IMR-90 (cell line): ENCODE measurements at regions not wholly inside any gene's neighbourhood (a gene's known extent, or its start where the extent isn't known, plus 50 kb on each side); places are given as distances from the start of the nearest gene placed in this dataset.

ENCODE experiments used
- ATAC-seq: fragments of 200-7000 bp; cut with Tn5 transposase; 2 replicates; pipeline ENCODE4 v1.9.1; 2020; ENCODE audit warnings: low read depth, mild to moderate bottlenecking, moderate library complexity
- BruUV-seq: library from RNA; stranded (reverse); fragments of 400-500 nt; replicated peaks from 2 replicates; lab custom pipeline; 2021; lab: Mats Ljungman, UMichigan
- CTCF ChIA-PET: fragments of 300-600 bp; formaldehyde crosslinking; extraction: SDS; loops from one replicate; lab custom pipeline; 2021; ENCODE audit warnings: antibody characterized with exemption; lab: Yijun Ruan, JAX
- POLR2A ChIA-PET: fragments of 300-600 bp; sonication (Branson Sonifier 250); formaldehyde crosslinking; loops from one replicate; lab custom pipeline; 2022; ENCODE audit warnings: antibody characterized with exemption; ENCODE audit not compliant: unreplicated experiment; lab: Charles Lee
- DNase-seq: peaks from one replicate; pipeline ENCODE4 v3.0.0; 2013
- H2AFZ ChIP-seq: replicated peaks from 2 replicates; pipeline ENCODE3; 2013; ENCODE audit warnings: low read length, mild to moderate bottlenecking; ENCODE audit not compliant: poor library complexity
- H2AK5ac ChIP-seq: 2 replicates; pipeline ENCODE4 v1.6.1; 2013; ENCODE audit warnings: low read depth, low read length, inconsistent platforms
- H2AK9ac ChIP-seq: replicated peaks from 2 replicates; pipeline ENCODE3; 2013; ENCODE audit warnings: mild to moderate bottlenecking, low read depth, low read length, moderate library complexity; ENCODE audit not compliant: poor library complexity
- H2BK120ac ChIP-seq: 2 replicates; pipeline ENCODE4 v1.6.1; 2013; ENCODE audit warnings: low read depth, low read length, inconsistent platforms
- H2BK15ac ChIP-seq: 3 replicates; pipeline ENCODE4 v1.6.1; 2013; ENCODE audit warnings: low read depth, low read length, inconsistent platforms
- H2BK20ac ChIP-seq: 2 replicates; pipeline ENCODE4 v1.6.1; 2013; ENCODE audit warnings: low read depth, mild to moderate bottlenecking, inconsistent platforms, low read length, moderate library complexity
- H2BK5ac ChIP-seq: 2 replicates; pipeline ENCODE4 v1.6.1; 2013; ENCODE audit warnings: mild to moderate bottlenecking, low read depth, low read length, inconsistent platforms; ENCODE audit not compliant: poor library complexity, severe bottlenecking
- H3K14ac ChIP-seq: replicated peaks from 2 replicates; pipeline ENCODE4 v1.6.1; 2013; ENCODE audit warnings: low read depth, low read length, inconsistent platforms
- H3K18ac ChIP-seq: 2 replicates; pipeline ENCODE4 v1.6.1; 2013; ENCODE audit warnings: low read depth, low read length, control low read depth
- H3K23ac ChIP-seq: 2 replicates; pipeline ENCODE4 v1.6.1; 2013; ENCODE audit warnings: low read depth, low read length, inconsistent platforms
- H3K27ac ChIP-seq: 2 replicates; pipeline ENCODE4 v1.5.1; 2013; ENCODE audit warnings: mild to moderate bottlenecking, control low read depth, low read length; ENCODE audit not compliant: insufficient read depth
- H3K27me3 ChIP-seq: 2 replicates; pipeline ENCODE4 v1.6.1; 2013; ENCODE audit warnings: low read length; ENCODE audit not compliant: control insufficient read depth, insufficient read depth
- H3K36me3 ChIP-seq: 2 replicates; pipeline ENCODE4 v1.6.1; 2013; ENCODE audit warnings: low read length, mixed read lengths; ENCODE audit not compliant: control insufficient read depth, insufficient read depth
- H3K4ac ChIP-seq: 2 replicates; pipeline ENCODE4 v1.6.1; 2013; ENCODE audit warnings: low read depth, low read length, inconsistent platforms
- H3K4me1 ChIP-seq: 2 replicates; pipeline ENCODE4 v1.6.1; 2013; ENCODE audit warnings: low read length, mixed read lengths; ENCODE audit not compliant: control insufficient read depth, insufficient read depth
- H3K4me2 ChIP-seq: 2 replicates; pipeline ENCODE4 v1.6.1; 2013; ENCODE audit warnings: low read depth, mild to moderate bottlenecking, control low read depth, low read length, moderate library complexity
- H3K4me3 ChIP-seq: 2 replicates; pipeline ENCODE4 v1.5.1; 2013; ENCODE audit warnings: low read depth, mild to moderate bottlenecking, control low read depth, low read length, moderate library complexity; ENCODE audit not compliant: insufficient read depth
- H3K56ac ChIP-seq: 2 replicates; pipeline ENCODE4 v1.6.1; 2013; ENCODE audit warnings: low read length, inconsistent platforms; ENCODE audit not compliant: insufficient read depth; ENCODE audit errors: extremely low read depth
- H3K79me1 ChIP-seq, 2 experiments: 2 replicates each; pipeline ENCODE4 v1.6.1; 2013; ENCODE audit warnings: low read length in 2 of 2, inconsistent platforms in 1 of 2, low read depth in 1 of 2
- H3K9ac ChIP-seq: 2 replicates; pipeline ENCODE4 v1.6.1; 2013; ENCODE audit warnings: low read depth, low read length, control low read depth
- H3K9me1 ChIP-seq: 2 replicates; pipeline ENCODE4 v1.6.1; 2013; ENCODE audit warnings: low read length, inconsistent platforms; ENCODE audit not compliant: insufficient read depth
- H3K9me3 ChIP-seq: 2 replicates; pipeline ENCODE4 v1.6.1; 2013; ENCODE audit warnings: low read length; ENCODE audit not compliant: control insufficient read depth, insufficient read depth
- H4K20me1 ChIP-seq: 2 replicates; pipeline ENCODE4 v1.6.1; 2013; ENCODE audit warnings: low read length, inconsistent platforms; ENCODE audit not compliant: insufficient read depth
- H4K5ac ChIP-seq: 2 replicates; pipeline ENCODE4 v1.6.1; 2013; ENCODE audit warnings: mild to moderate bottlenecking, low read depth, low read length, control low read depth
- H4K8ac ChIP-seq, 2 experiments: 2 replicates each; pipeline ENCODE4 v1.6.1; 2013; ENCODE audit warnings: low read depth in 2 of 2, low read length in 2 of 2, control low read depth in 1 of 2, inconsistent platforms in 1 of 2
- H4K91ac ChIP-seq: 2 replicates; pipeline ENCODE4 v1.6.1; 2013; ENCODE audit warnings: low read depth, low read length, inconsistent platforms; ENCODE audit not compliant: insufficient read depth
- BHLHE40 ChIP-seq: fragments of 150-350 bp; IDR thresholded peaks from 2 replicates; pipeline ENCODE4 v1.6.1; 2016; ENCODE audit warnings: mild to moderate bottlenecking, low read depth, low read length
- CHD1 ChIP-seq: IDR thresholded peaks from 2 replicates; pipeline ENCODE4 v1.6.1; 2012; ENCODE audit warnings: low read depth, low read length, improper control_type of control experiment
- FOS ChIP-seq: fragments of 150-350 bp; IDR thresholded peaks from 2 replicates; pipeline ENCODE4 v1.6.1; 2016; ENCODE audit warnings: low read depth, low read length
- MAZ ChIP-seq: IDR thresholded peaks from 2 replicates; pipeline ENCODE4 v1.6.1; 2012; ENCODE audit warnings: low read depth, mild to moderate bottlenecking, low read length, improper control_type of control experiment, moderate library complexity, borderline replicate concordance
- RAD21 ChIP-seq: IDR thresholded peaks from 2 replicates; pipeline ENCODE4 v1.6.1; 2012; ENCODE audit warnings: low read length, improper control_type of control experiment
- RCOR1 ChIP-seq: IDR thresholded peaks from 2 replicates; pipeline ENCODE4 v1.6.1; 2012; ENCODE audit warnings: mild to moderate bottlenecking, low read length, improper control_type of control experiment; ENCODE audit not compliant: insufficient replicate concordance
- RFX5 ChIP-seq: IDR thresholded peaks from 2 replicates; pipeline ENCODE4 v1.8.0; 2012; ENCODE audit warnings: low read depth, mild to moderate bottlenecking, low read length, moderate library complexity
- SMC3 ChIP-seq: fragments of 150-350 bp; IDR thresholded peaks from 2 replicates; pipeline ENCODE4 v1.6.1; 2016; ENCODE audit warnings: low read depth, mild to moderate bottlenecking, antibody characterized with exemption, low read length, moderate library complexity
- WGBS, 2 experiments: methylation state at CpG; one replicate each; pipeline versions ENCODE4 v1.1.5 to v1.1.7; 2013; ENCODE audit warnings: missing lambda C conversion rate in 2 of 2; ENCODE audit not compliant: insufficient read length in 1 of 2; ENCODE audit errors: extremely low coverage in 2 of 2; 5-methylcytosine and 5-hydroxymethylcytosine counted together
- dilution Hi-C: fragments of 300-500 bp; cut with HindIII; formaldehyde crosslinking; loops from one replicate; pipeline ENCODE4 v1.14.3; 2018; ENCODE audit warnings: low sequenced_read_pairs; ENCODE audit not compliant: unreplicated experiment
- in situ Hi-C: fragments of 300-500 bp; cut with MboI; formaldehyde crosslinking; loops from 3 replicates; pipeline ENCODE4 v1.14.3; 2019; ENCODE audit warnings: low sequenced_read_pairs, inconsistent platforms, mixed read lengths
- intact Hi-C: fragments of 100-400 bp; cut with micrococcal nuclease; formaldehyde crosslinking; loops from 2 replicates; pipeline ENCODE4 v1.10.0; 2022
- TF ChIP-seq, protein P1 (sequence below): fragments of 150-350 bp; IDR thresholded peaks from 2 replicates; pipeline ENCODE4 v1.6.1; 2017; ENCODE audit warnings: mild to moderate bottlenecking, antibody characterized with exemption, low read length, low read depth
- TF ChIP-seq, protein P2 (sequence below): fragments of 150-350 bp; IDR thresholded peaks from 2 replicates; pipeline ENCODE4 v1.6.1; 2016; ENCODE audit warnings: low read depth, mild to moderate bottlenecking, low read length, moderate library complexity, borderline replicate concordance
- TF ChIP-seq, protein P3 (sequence below): conservative IDR thresholded peaks from 2 replicates; pipeline ENCODE4 v1.5.1; 2012; ENCODE audit warnings: mild to moderate bottlenecking, low read depth, low read length, improper control_type of control experiment

DNA sequence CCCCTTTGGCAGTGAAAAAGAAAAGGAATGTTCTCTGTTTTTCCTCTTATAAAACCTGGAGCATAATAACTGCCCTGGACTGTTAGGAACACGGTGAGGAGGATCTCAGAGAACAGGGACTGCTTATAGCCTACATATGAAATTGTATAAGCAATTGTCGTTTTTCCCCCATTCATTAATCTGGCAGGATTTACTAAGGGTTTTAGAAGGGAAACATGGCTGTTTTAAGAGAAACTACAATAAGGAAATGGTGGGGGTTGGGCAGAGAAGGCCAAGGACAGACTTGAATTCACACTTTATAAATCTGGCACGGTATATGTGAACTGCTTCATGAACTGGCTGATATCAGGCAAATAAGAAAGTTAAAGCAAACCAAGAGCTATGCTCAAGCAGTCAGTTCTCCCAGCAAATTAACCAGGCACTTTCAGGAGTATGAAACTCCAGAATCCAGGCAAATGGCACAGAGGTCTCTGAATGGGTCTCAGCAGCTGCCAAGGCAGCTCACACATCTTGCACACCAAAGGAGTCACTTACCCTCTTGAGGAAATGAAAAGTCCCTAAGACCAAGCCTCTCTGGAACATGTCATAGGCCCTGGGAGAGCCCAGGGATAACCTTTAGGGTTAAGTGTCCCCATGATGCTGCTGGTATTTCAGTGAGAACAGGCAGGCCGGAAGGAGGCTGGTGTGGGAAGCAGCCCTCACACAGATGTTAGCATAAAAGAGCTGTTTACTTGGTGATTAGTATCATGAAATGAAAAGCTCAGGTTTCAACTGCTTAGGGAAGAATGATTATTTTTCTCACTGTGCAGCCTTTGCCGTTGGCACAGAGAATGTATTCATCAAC is 260.5 kb upstream of the MARCKS start (continued):
- TF ChIP-seq, protein P1, sequence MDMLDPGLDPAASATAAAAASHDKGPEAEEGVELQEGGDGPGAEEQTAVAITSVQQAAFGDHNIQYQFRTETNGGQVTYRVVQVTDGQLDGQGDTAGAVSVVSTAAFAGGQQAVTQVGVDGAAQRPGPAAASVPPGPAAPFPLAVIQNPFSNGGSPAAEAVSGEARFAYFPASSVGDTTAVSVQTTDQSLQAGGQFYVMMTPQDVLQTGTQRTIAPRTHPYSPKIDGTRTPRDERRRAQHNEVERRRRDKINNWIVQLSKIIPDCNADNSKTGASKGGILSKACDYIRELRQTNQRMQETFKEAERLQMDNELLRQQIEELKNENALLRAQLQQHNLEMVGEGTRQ = no peak
- no peak for TF ChIP-seq FOS

DNA sequence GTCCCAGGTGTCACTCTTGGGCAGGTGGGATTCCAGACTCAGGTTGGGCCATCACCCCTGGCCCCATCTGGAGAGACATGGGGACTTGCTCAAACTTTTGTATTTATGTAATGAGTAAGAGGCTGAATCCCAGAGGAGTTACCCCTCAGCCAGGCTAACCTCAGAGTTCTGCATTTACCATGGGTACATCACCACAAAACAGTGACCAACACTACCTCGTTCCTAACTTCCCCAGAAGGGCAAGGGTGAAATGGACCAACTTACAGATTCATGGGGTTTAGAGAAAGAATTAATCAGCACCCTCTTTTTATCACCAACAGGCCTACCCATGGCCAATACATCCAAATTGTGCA is 259.9 kb upstream of the MARCKS start:
- no peak overlapping the region for H2AK9ac ChIP-seq
- H3K27ac ChIP-seq = no peak overlapping the region
- no peak overlapping the region for H3K9ac ChIP-seq
- WGBS, 2 experiments = no CpG with 5 or more reads among the region's 1 CpG
- no peaks in the 10 kb centered on the region for H3K9me1 ChIP-seq
- dilution Hi-C loops (no loop called here), intact Hi-C loops (loop anchor here (5.0 kb wide), 1 partner anchor 260 kb away; the partner anchor contains the start of gene MARCKS), in situ Hi-C loops (no loop called here)
- H2AK5ac ChIP-seq = no peak overlapping the region
- ATAC-seq (peak; percentile 13; the same call in 1 of the 2 replicates), DNase-seq (peak; percentile 63)
- H4K5ac ChIP-seq = no peak overlapping the region
- no peak overlapping the region for H2BK15ac ChIP-seq
- TF ChIP-seq CHD1 = no peak
- no peak for TF ChIP-seq BHLHE40
- TF ChIP-seq SMC3 = no peak
- TF ChIP-seq RCOR1 = no peak
- TF ChIP-seq RFX5 = no peak
- TF ChIP-seq, protein P2, sequence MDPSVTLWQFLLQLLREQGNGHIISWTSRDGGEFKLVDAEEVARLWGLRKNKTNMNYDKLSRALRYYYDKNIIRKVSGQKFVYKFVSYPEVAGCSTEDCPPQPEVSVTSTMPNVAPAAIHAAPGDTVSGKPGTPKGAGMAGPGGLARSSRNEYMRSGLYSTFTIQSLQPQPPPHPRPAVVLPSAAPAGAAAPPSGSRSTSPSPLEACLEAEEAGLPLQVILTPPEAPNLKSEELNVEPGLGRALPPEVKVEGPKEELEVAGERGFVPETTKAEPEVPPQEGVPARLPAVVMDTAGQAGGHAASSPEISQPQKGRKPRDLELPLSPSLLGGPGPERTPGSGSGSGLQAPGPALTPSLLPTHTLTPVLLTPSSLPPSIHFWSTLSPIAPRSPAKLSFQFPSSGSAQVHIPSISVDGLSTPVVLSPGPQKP = no peak
- TF ChIP-seq, protein P3, sequence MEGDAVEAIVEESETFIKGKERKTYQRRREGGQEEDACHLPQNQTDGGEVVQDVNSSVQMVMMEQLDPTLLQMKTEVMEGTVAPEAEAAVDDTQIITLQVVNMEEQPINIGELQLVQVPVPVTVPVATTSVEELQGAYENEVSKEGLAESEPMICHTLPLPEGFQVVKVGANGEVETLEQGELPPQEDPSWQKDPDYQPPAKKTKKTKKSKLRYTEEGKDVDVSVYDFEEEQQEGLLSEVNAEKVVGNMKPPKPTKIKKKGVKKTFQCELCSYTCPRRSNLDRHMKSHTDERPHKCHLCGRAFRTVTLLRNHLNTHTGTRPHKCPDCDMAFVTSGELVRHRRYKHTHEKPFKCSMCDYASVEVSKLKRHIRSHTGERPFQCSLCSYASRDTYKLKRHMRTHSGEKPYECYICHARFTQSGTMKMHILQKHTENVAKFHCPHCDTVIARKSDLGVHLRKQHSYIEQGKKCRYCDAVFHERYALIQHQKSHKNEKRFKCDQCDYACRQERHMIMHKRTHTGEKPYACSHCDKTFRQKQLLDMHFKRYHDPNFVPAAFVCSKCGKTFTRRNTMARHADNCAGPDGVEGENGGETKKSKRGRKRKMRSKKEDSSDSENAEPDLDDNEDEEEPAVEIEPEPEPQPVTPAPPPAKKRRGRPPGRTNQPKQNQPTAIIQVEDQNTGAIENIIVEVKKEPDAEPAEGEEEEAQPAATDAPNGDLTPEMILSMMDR = no peak
- no peak for TF ChIP-seq MAZ
- no peak for TF ChIP-seq RAD21
- peaks cover 16% of the 10 kb centered on the region for H3K4me1 ChIP-seq
- H3K9me3 ChIP-seq = no peaks in the 10 kb centered on the region
- H4K91ac ChIP-seq = no peak overlapping the region
- no peak overlapping the region for H3K23ac ChIP-seq
- H2BK20ac ChIP-seq = no peak overlapping the region
- no peak overlapping the region for H3K4me2 ChIP-seq
- no peak overlapping the region for H3K14ac ChIP-seq
- ChIA-PET POLR2A (no interaction called here), CTCF (no interaction called here)
- H3K56ac ChIP-seq = no peak overlapping the region
- no TSS peak for BruUV-seq
- no peak overlapping the region for H2BK120ac ChIP-seq
- H3K4me3 ChIP-seq = no peak overlapping the region
- no peak overlapping the region for H2BK5ac ChIP-seq
- H3K36me3 ChIP-seq = no peaks in the 10 kb centered on the region
- H3K27me3 ChIP-seq = no peaks in the 10 kb centered on the region
- H4K8ac ChIP-seq = no peak overlapping the region
- no peak overlapping the region; the same call in 1 of the 2 replicates for H3K18ac ChIP-seq
- H3K79me1 ChIP-seq = no peaks in the 10 kb centered on the region
- no peak overlapping the region for H3K4ac ChIP-seq
- H2AFZ ChIP-seq = no peak overlapping the region
- H4K20me1 ChIP-seq = no peaks in the 10 kb centered on the region
